Ovary (tissue), 7 donors: ENCODE measurements at regions not wholly inside any gene's neighbourhood (a gene's known extent, or its start where the extent isn't known, plus 50 kb on each side); places are given as distances from the start of the nearest gene placed in this dataset.

Experiments used
- DNase-seq, 5 donors: peaks; one replicate each; pipeline ENCODE4 v3.0.0-alpha.2; 2019 to 2020
- H3K27ac ChIP-seq, 2 donors: fragments of 200-600 bp; one replicate each; pipeline versions ENCODE4 v1.5.1 to v1.8.0; 2019 to 2022
- H3K27me3 ChIP-seq: fragments of 200-600 bp; one replicate; pipeline ENCODE4 v1.8.0; 2022
- H3K36me3 ChIP-seq: fragments of 200-600 bp; sonication (generic); one replicate; pipeline ENCODE4 v1.5.1; 2019
- H3K4me1 ChIP-seq: one replicate; pipeline ENCODE4 v1.8.1; 2013; ENCODE audit warnings: mild to moderate bottlenecking, moderate library complexity; ENCODE audit not compliant: insufficient read depth
- H3K4me3 ChIP-seq: fragments of 200-600 bp; sonication (generic); one replicate; pipeline ENCODE4 v1.5.1; 2017
- H3K9me3 ChIP-seq, 2 donors: fragments of 200-600 bp in 1 of 2; sonication (generic) in 1 of 2; one replicate each; pipeline versions ENCODE4 v1.5.1 to v1.8.1; 2013 to 2019; ENCODE audit warnings: mild to moderate bottlenecking in 1 of 2, moderate library complexity in 1 of 2
- EP300 ChIP-seq: sonication (generic); formaldehyde crosslinking; IDR thresholded peaks from one replicate; pipeline ENCODE4 v1.6.1; 2017; ENCODE audit warnings: antibody characterized with exemption
- POLR2A ChIP-seq: fragments of 450-650 bp; IDR thresholded peaks from one replicate; pipeline ENCODE4 v1.6.1; 2017; ENCODE audit warnings: antibody characterized with exemption, mild to moderate bottlenecking, moderate library complexity
- WGBS, 3 donors: extraction: QIAGEN DNeasy Blood & Tissue Kit in 1 of 3; methylation state at CpG; one replicate each; pipeline versions ENCODE4 v1.1.5 to v1.1.7; 2013 to 2017; 5-methylcytosine and 5-hydroxymethylcytosine counted together
- intact Hi-C, 4 donors: fragments of 100-400 bp; cut with DNase I; formaldehyde crosslinking; loops; one replicate each; pipeline versions ENCODE4 v1.11.0 to v1.15.1; 2022 to 2023
- TF ChIP-seq, protein P1 (sequence below), 3 donors: fragments of 450-650 bp in 2 of 3; fragments of 200-600 bp in 1 of 3; IDR thresholded peaks; one replicate each; pipeline versions ENCODE4 v1.5.1 to v1.8.0; 2016 to 2022; ENCODE audit warnings: antibody characterized with exemption in 3 of 3, mild to moderate bottlenecking in 1 of 3
- donor health status: DM: no; HTN: no; CAD: no; lungs with moderate emphysema.
- donor health status: DM: no; HTN: no; CAD: no.
- donor health status: Bipolar disorder and iron deficiency.
- donor health status: DM: no; HTN: no; CAD: no.
- donor health status: DM: yes; HTN: yes; CAD: no.

DNA sequence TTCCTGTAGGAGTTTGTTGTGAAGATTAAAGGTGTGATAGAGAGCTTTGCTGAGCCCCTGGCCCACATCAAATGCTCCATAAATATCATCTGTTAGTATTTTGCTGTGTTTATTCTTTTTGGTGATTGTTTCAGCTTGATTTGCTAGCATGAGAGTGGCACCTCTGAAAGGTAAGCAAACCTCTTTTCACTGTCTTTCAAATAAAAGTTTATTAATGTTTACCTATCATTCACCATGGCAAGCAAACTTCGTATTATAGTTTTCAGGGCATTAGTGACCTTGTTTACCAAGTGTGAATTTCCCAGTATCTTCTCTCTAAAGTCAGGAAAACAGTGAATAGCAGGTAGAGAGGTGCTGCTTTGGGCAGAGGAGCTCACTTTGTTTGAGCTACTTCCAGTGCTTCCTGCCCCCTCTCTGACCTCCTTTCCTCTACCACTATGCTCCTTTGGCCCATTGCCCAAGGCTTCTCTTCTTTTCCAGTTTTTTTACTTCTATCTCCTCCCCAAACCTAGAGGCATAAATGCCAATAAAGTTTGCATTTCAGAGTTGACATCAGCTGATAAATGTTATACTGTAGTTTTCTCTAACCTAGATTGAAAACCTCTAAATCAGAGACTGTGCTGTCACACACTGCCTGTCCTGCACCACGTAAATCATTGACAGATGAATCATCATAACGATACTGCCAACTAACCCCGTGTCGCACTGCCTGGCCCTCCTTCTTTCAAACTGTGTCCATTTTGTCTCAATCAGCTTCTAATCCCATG, 569.0 kb downstream of the TUSC7 start:
- Histone ChIP-seq H3K4me1 (peaks cover 2% of the 10 kb centered on the region), H3K27me3 (no peaks in the 10 kb centered on the region), H3K27ac (no peak overlapping the region), H3K9me3 (no peaks in the 10 kb centered on the region), H3K36me3 (no peaks in the 10 kb centered on the region), H3K4me3 (no peak overlapping the region)
- intact Hi-C loops = no loop called here
- WGBS, 3 donors = 43 to 54% (median 49%) methylated on average over 5 of the region's 5 CpGs
- DNase-seq = peak in 1 of 5 donors; percentile 27
- no peak for TF ChIP-seq EP300
- no peak for TF ChIP-seq POLR2A
- TF ChIP-seq, protein P1, sequence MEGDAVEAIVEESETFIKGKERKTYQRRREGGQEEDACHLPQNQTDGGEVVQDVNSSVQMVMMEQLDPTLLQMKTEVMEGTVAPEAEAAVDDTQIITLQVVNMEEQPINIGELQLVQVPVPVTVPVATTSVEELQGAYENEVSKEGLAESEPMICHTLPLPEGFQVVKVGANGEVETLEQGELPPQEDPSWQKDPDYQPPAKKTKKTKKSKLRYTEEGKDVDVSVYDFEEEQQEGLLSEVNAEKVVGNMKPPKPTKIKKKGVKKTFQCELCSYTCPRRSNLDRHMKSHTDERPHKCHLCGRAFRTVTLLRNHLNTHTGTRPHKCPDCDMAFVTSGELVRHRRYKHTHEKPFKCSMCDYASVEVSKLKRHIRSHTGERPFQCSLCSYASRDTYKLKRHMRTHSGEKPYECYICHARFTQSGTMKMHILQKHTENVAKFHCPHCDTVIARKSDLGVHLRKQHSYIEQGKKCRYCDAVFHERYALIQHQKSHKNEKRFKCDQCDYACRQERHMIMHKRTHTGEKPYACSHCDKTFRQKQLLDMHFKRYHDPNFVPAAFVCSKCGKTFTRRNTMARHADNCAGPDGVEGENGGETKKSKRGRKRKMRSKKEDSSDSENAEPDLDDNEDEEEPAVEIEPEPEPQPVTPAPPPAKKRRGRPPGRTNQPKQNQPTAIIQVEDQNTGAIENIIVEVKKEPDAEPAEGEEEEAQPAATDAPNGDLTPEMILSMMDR (IDR thresholded peaks at IDR 0.05) = no peak

DNA sequence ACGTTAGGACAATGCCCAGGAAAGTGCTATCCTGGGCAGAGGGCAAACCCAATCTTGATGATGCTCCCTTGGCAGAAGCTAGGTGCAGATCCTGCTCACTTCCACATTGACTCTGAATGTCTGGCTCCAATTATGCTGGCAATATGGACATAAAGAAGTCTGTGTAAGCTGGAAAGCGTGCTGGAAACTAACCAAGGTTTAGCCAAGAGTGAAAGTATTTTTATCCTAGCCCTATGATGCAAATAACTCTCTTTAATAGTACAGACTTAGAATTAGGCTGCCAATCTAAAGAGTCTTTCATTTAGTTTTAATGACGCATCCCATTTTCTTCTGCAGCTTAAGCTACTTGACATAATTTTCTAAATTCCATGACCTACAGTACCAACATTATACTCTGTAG, 571.8 kb downstream of the TUSC7 start:
- peaks cover 2% of the 10 kb centered on the region for H3K4me1 ChIP-seq
- no peak for DNase-seq
- H3K4me3 ChIP-seq = no peak overlapping the region
- H3K27me3 ChIP-seq = no peaks in the 10 kb centered on the region
- intact Hi-C loops = no loop called here
- no peaks in the 10 kb centered on the region for H3K9me3 ChIP-seq
- TF ChIP-seq POLR2A (no peak), EP300 (no peak)
- TF ChIP-seq, protein P1 (IDR thresholded peaks at IDR 0.05) = no peak
- H3K36me3 ChIP-seq = no peaks in the 10 kb centered on the region
- WGBS, 3 donors = 74 to 89% (median 82%) methylated on average over 3 of the region's 3 CpGs
- H3K27ac ChIP-seq = no peak overlapping the region

- WGBS, 3 donors = 79 to 87% (median 85%) methylated on average over 4 of the region's 4 CpGs
These were observed 573.0 kb downstream of the TUSC7 start for GRCh38 chr3:117282566-117282965.

GRCh38 chr3:117285737-117286136, 576.2 kb downstream of the TUSC7 start:
- no peaks in the 10 kb centered on the region for H3K36me3 ChIP-seq
- no peaks in the 10 kb centered on the region for H3K27me3 ChIP-seq
- no peaks in the 10 kb centered on the region for H3K4me1 ChIP-seq
- no peak overlapping the region for H3K27ac ChIP-seq
- no peak overlapping the region for H3K4me3 ChIP-seq
- DNase-seq = no peak
- H3K9me3 ChIP-seq = no peaks in the 10 kb centered on the region
- TF ChIP-seq POLR2A (no peak), EP300 (no peak)
- TF ChIP-seq, protein P1 (IDR thresholded peaks at IDR 0.05) = no peak
- intact Hi-C loops = no loop called here
- WGBS, 3 donors = 48 to 55% (median 51%) methylated on average over 4 of the region's 4 CpGs

More at GRCh38 chr3:117282566-117282965, 573.0 kb downstream of the TUSC7 start:
- Histone ChIP-seq H3K36me3 (no peaks in the 10 kb centered on the region), H3K27ac (no peak overlapping the region), H3K4me1 (peaks cover 2% of the 10 kb centered on the region), H3K4me3 (no peak overlapping the region), H3K9me3 (no peaks in the 10 kb centered on the region), H3K27me3 (no peaks in the 10 kb centered on the region)
- intact Hi-C loops = no loop called here
- no peak for DNase-seq
- TF ChIP-seq POLR2A = no peak
- TF ChIP-seq EP300 = no peak
- TF ChIP-seq, protein P1 (IDR thresholded peaks at IDR 0.05) = no peak
